Skeletal muscle satellite cell (primary cell): ENCODE measurements at regions not wholly inside any gene's neighbourhood (a gene's known extent, or its start where the extent isn't known, plus 50 kb on each side); places are given as distances from the start of the nearest gene placed in this dataset.
A peak's percentile ranks its signal among the peaks of the same experiment; 100 is the strongest.
"Not testable (repeated sequence)": the region's sequence is repeated elsewhere in the genome, so short reads cannot be mapped to it uniquely, and the experiment has no call there.

Source experiments
- H3K27me3 ChIP-seq: 2 replicates; pipeline ENCODE4 v1.7.0; 2013; ENCODE audit warnings: low read length; ENCODE audit not compliant: control insufficient read depth, insufficient read depth
- H3K36me3 ChIP-seq: 2 replicates; pipeline ENCODE4 v1.7.0; 2013; ENCODE audit warnings: mild to moderate bottlenecking, control low read depth, low read length; ENCODE audit not compliant: insufficient read depth
- H3K4me1 ChIP-seq: 2 replicates; pipeline ENCODE4 v1.7.0; 2013; ENCODE audit warnings: low read length; ENCODE audit not compliant: control insufficient read depth, insufficient read depth
- H3K4me2 ChIP-seq: 2 replicates; pipeline ENCODE4 v1.7.0; 2013; ENCODE audit warnings: mild to moderate bottlenecking, low read length
- H3K4me3 ChIP-seq: 2 replicates; pipeline ENCODE4 v1.7.0; 2013; ENCODE audit warnings: low read length
- H3K9ac ChIP-seq: 2 replicates; pipeline ENCODE4 v1.7.0; 2013; ENCODE audit warnings: mild to moderate bottlenecking, low read depth, low read length, moderate library complexity
- H3K9me3 ChIP-seq: replicated peaks from 2 replicates; pipeline ENCODE4 v1.7.0; 2013; ENCODE audit warnings: mild to moderate bottlenecking, control low read depth, low read length

- H3K4me2 ChIP-seq = no peak overlapping the region
- no peaks in the 10 kb centered on the region for H3K36me3 ChIP-seq
- H3K9ac ChIP-seq = no peak overlapping the region
- H3K4me1 ChIP-seq = no peaks in the 10 kb centered on the region
- H3K4me3 ChIP-seq = no peak overlapping the region
- H3K9me3 ChIP-seq = no peaks in the 10 kb centered on the region
- H3K27me3 ChIP-seq = no peaks in the 10 kb centered on the region
Observed at GRCh38 chr18:59799383-59800015, 100.3 kb upstream of the PMAIP1 start.

DNA sequence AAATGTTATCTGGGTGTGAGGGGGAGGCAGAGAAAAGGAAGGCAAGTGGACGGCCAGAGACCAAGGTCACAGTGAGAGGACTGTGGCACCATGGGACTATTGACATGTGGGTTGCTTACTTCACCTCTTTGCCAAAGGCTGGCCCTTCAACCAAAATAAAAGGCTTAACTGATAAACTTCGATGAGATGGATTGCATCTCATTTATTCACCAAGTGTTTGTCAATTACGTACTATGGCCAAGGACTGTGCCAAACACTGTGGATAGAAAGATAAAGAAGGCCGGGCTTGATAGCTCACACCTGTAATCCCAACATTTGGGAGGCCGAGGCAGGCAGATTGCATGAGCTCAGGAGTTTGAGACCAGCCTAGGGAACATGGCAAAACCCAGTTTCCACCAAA, 98.7 kb upstream of the CCBE1 start:
- no peak overlapping the region for H3K9ac ChIP-seq
- no peak overlapping the region for H3K4me2 ChIP-seq
- no peaks in the 10 kb centered on the region for H3K4me1 ChIP-seq

DNA sequence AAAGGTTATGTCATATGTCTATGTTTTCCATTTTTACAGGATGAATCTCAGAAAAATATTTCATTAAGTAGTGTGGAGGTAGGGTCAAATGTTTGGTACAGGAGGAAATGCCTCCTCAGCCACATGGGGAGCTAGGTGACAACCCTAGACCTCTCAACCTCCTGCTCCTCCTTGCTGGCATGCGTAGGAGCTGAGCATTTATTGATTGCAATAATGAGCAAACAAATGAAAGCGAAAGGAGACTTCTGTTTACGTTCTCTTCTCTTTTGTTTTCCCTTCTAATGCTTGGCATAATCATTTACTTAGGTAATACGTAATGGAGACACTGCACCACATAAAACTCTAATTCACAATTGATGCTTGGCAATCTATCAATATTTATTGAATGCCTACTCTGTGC, 95.1 kb upstream of the CCBE1 start:
- H3K36me3 ChIP-seq = no peaks in the 10 kb centered on the region
- H3K27me3 ChIP-seq = no peaks in the 10 kb centered on the region
- H3K4me3 ChIP-seq = no peak overlapping the region
- H3K9me3 ChIP-seq = no peaks in the 10 kb centered on the region
- H3K4me2 ChIP-seq = no peak overlapping the region
- peaks cover 17% of the 10 kb centered on the region for H3K4me1 ChIP-seq
- no peak overlapping the region for H3K9ac ChIP-seq

More for the DNA sequence above, 98.7 kb upstream of the CCBE1 start:
- no peaks in the 10 kb centered on the region for H3K27me3 ChIP-seq
- H3K36me3 ChIP-seq = no peaks in the 10 kb centered on the region
- no peaks in the 10 kb centered on the region for H3K9me3 ChIP-seq
- H3K4me3 ChIP-seq = no peak overlapping the region

GRCh38 chr18:59790346-59790936, 93.2 kb upstream of the CCBE1 start:
- peaks cover 17% of the 10 kb centered on the region for H3K4me1 ChIP-seq
- not testable (repeated sequence) for H3K27me3 ChIP-seq, H3K9ac ChIP-seq, H3K36me3 ChIP-seq, H3K4me2 ChIP-seq, H3K4me3 ChIP-seq, H3K9me3 ChIP-seq

DNA sequence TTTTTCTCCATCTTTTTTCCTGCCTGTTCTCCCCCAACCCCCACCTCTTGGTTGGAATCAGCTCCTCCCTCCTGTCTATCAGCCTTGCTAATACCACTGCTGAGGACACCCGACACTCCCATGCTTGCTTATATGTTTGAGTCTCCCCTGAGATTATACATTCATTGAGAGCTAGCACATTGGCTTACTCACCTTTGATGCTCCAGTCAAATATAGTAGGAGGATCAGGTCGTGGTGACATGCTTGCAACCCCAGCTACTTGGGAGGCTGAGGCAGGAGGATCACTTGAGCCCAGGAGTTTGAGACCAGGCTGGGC, 91.5 kb upstream of the CCBE1 start:
- Histone ChIP-seq H3K9ac (no peak overlapping the region), H3K4me3 (no peak overlapping the region), H3K36me3 (no peaks in the 10 kb centered on the region), H3K9me3 (no peaks in the 10 kb centered on the region), H3K27me3 (no peaks in the 10 kb centered on the region), H3K4me2 (no peak overlapping the region), H3K4me1 (peaks cover 17% of the 10 kb centered on the region)

DNA sequence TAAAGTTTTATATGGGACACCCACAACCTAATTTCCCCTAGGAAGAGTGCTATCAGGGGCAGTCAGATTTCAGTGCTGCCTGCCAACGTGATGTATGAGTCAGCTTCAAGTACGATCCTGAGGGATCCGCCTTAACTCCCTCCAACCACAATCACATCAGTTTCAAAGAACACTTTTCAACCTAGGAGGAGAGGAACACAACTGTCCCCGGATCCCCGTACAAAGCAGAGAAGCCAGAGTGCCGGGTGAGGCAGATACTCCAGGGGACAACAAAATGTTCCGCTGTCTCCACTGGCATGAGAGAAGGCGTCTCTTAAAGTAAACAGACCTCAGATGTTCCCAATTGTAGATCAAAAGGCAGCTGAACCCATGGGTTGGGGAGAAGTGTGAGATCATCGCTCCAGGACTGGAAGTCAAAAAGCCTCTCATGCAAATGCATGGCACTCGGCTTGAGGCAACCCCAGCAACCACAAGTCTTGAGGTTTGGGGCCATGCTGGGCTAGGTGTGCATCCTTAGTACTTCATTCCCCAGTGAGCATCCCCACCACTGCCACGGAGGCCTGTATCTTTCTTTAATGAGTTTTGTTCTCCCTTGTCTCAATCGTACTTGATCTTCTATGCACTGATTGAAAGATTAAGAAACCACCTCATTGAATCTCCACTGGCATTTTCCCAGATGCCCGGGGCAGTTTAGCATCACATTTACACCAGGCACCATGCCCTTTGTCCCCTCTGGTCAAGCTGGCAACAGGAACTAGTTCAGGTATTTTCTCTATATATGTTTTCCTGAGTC, 91.0 kb upstream of the CCBE1 start:
- Histone ChIP-seq H3K4me1 (peaks cover 22% of the 10 kb centered on the region), H3K9me3 (no peaks in the 10 kb centered on the region), H3K9ac (peak overlapping the region; percentile 42), H3K27me3 (no peaks in the 10 kb centered on the region), H3K4me2 (peak overlapping the region; percentile 71), H3K36me3 (no peaks in the 10 kb centered on the region), H3K4me3 (peak overlapping the region; percentile 47)

- Histone ChIP-seq H3K9ac (no peak overlapping the region), H3K4me1 (peaks cover 38% of the 10 kb centered on the region), H3K9me3 (no peaks in the 10 kb centered on the region), H3K27me3 (no peaks in the 10 kb centered on the region), H3K4me3 (no peak overlapping the region), H3K4me2 (no peak overlapping the region), H3K36me3 (no peaks in the 10 kb centered on the region)
Observed at GRCh38 chr18:59784694-59785093, 87.5 kb upstream of the CCBE1 start.

- Histone ChIP-seq H3K27me3 (no peaks in the 10 kb centered on the region), H3K36me3 (no peaks in the 10 kb centered on the region), H3K4me2 (peak overlapping the region; percentile 1), H3K4me3 (no peak overlapping the region), H3K4me1 (peaks cover 37% of the 10 kb centered on the region), H3K9ac (peak overlapping the region; percentile 36), H3K9me3 (no peaks in the 10 kb centered on the region)
Observed at GRCh38 chr18:59783138-59783537, 85.9 kb upstream of the CCBE1 start.

GRCh38 chr18:59779979-59780378, 82.8 kb upstream of the CCBE1 start:
- Histone ChIP-seq H3K4me1 (peaks cover 29% of the 10 kb centered on the region), H3K36me3 (no peaks in the 10 kb centered on the region), H3K27me3 (no peaks in the 10 kb centered on the region), H3K9me3 (no peaks in the 10 kb centered on the region), H3K4me3 (no peak overlapping the region), H3K4me2 (peak overlapping the region; percentile 32), H3K9ac (peak overlapping the region; percentile 58)

- Histone ChIP-seq H3K9me3 (no peaks in the 10 kb centered on the region), H3K9ac (no peak overlapping the region), H3K4me3 (no peak overlapping the region), H3K27me3 (no peaks in the 10 kb centered on the region), H3K4me2 (no peak overlapping the region), H3K4me1 (peaks cover 27% of the 10 kb centered on the region), H3K36me3 (no peaks in the 10 kb centered on the region)
Observed at GRCh38 chr18:59778434-59778833, 81.2 kb upstream of the CCBE1 start.

DNA sequence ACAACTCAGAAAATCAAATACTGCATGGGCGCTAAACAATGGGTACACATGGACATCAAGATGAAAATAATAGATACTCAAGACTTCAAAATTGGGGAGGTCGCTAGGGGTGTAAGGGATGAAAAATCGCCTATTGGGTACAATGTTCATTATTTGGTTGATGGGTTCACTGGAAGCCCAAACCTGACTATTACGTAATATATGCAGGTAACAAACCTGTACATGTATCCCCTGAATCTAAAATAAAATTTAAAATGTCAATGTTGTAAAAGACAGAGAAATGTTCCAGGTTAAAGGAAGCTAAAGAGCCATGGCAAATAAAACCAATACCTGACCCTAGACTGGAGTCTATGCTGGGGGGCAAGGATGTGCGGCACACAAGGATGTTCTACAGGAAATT, 80.4 kb upstream of the CCBE1 start:
- Histone ChIP-seq H3K9ac (no peak overlapping the region), H3K4me1 (peaks cover 20% of the 10 kb centered on the region), H3K4me2 (no peak overlapping the region)

More for the DNA sequence above, 80.4 kb upstream of the CCBE1 start:
- H3K4me3 ChIP-seq = no peak overlapping the region
- H3K27me3 ChIP-seq = no peaks in the 10 kb centered on the region
- no peaks in the 10 kb centered on the region for H3K36me3 ChIP-seq
- no peaks in the 10 kb centered on the region for H3K9me3 ChIP-seq
